GM12873 (cell line): ENCODE measurements at regions not wholly inside any gene's neighbourhood (a gene's known extent, or its start where the extent isn't known, plus 50 kb on each side); places are given as distances from the start of the nearest gene placed in this dataset.

ENCODE experiments used
- TF ChIP-seq, protein P1 (sequence below): IDR thresholded peaks from 2 replicates; pipeline ENCODE4 v1.5.1; 2012; ENCODE audit warnings: low read depth, mild to moderate bottlenecking, moderate library complexity, low read length, control low read depth; ENCODE audit not compliant: insufficient read depth; ENCODE audit errors: missing control alignments

DNA sequence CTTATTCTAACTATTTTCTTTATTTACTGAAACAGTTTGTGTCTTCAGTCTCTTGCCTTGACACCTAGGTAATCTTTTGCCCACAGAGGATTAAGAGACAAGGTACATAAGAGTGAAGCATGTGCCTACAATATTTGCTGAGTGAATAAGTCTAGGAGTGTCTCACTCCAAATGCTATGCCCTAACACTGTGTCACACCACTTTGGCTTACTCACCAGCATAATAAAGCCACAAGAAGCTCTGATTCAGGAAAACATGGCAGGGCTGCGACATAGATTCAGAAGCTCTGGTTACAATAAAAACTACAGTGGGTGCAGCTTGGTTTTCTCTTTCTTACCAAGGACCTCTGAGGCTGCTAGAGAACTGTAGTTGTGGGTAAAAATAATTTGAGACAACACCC lies 127.1 kb downstream of the RBM46 start:
- TF ChIP-seq, protein P1, sequence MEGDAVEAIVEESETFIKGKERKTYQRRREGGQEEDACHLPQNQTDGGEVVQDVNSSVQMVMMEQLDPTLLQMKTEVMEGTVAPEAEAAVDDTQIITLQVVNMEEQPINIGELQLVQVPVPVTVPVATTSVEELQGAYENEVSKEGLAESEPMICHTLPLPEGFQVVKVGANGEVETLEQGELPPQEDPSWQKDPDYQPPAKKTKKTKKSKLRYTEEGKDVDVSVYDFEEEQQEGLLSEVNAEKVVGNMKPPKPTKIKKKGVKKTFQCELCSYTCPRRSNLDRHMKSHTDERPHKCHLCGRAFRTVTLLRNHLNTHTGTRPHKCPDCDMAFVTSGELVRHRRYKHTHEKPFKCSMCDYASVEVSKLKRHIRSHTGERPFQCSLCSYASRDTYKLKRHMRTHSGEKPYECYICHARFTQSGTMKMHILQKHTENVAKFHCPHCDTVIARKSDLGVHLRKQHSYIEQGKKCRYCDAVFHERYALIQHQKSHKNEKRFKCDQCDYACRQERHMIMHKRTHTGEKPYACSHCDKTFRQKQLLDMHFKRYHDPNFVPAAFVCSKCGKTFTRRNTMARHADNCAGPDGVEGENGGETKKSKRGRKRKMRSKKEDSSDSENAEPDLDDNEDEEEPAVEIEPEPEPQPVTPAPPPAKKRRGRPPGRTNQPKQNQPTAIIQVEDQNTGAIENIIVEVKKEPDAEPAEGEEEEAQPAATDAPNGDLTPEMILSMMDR = no peak

DNA sequence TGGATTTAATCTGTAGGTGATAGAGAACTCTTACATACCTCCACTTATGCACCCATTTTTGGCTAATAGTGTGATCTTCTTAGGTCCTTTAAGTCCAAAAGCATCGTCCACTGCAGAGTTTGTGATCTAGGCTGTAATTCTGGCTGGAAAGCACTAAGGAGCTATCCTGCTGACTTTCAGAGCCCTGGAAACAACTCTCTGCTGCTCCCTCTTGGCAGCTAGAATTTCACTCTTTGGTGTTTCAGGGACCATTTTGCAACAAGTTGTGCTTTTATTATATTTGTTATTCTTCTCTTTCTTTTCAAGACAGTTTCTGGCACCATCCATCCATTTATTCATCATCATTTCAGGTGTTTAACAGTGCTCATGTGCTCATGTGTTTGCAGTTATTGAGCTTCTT lies 130.0 kb downstream of the RBM46 start:
- TF ChIP-seq, protein P1 = no peak

GRCh38 chr4:154911608-154912098 lies 130.6 kb downstream of the RBM46 start:
- TF ChIP-seq, protein P1 = no peak

GRCh38 chr4:154916068-154916467 lies 135.0 kb downstream of the RBM46 start:
- TF ChIP-seq, protein P1 = no peak

DNA sequence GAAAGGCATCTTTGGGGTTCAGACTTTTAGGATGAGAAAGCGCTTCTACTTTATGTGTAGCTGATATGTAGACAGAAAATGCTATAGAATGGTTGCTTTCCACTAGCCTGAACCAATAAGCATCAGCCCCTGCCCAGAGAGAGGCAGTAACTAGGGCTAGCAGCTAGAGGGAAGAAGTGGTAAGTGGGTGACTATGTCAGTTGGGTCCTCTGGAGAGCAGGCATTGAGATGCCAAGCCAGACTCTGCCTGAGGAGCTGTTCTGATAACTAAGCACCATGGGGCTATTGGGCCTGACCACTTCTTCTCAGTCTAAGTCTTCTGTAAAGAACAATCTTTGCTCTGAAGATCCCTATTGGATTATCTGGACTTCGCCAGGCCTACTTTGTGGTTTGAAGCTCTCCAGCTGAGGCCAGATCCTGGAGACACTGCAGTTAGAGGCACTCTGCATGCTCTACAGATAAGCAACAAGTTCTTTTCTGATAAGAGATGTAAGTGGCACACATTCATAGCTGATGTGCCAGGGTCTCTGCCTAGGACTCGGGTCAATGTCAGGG lies 146.1 kb downstream of the RBM46 start:
- TF ChIP-seq, protein P1 = no peak

DNA sequence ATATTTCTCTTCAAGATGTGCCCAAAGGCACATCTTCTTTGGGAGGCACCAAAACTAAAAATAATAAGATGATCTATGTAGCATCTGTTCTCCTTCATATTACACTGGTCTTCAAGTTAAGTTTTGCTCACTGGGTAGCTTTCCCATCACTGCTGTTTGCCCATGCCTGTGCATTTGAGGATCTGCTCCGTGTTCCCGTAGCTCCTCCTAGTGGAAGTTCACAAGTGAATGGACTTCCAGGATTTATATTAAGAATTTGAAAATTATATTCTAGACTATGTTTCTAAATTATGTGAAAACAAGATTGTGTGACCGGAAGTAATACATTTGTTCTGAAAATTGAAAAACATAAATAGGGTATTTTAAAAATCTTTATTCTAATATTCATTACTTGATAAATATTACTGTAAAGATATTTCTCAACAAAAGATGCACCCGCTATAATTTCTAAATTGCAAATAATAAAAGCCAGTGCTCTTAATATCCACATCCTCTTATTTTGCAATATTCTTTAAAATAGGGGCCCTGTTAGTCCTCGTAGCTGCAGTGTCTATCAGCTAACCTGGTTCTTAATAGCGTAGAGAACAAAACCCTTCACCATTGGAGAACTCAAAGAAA lies 147.7 kb downstream of the RBM46 start:
- TF ChIP-seq, protein P1 = peak; percentile 6

- TF ChIP-seq, protein P1 = no peak
Observed at GRCh38 chr4:154936873-154937272, 155.8 kb downstream of the RBM46 start.
